ENCODE measurements at regions not wholly inside any gene's neighbourhood (a gene's known extent, or its start where the extent isn't known, plus 50 kb on each side); places are given as distances from the start of the nearest gene placed in this dataset.

DNA sequence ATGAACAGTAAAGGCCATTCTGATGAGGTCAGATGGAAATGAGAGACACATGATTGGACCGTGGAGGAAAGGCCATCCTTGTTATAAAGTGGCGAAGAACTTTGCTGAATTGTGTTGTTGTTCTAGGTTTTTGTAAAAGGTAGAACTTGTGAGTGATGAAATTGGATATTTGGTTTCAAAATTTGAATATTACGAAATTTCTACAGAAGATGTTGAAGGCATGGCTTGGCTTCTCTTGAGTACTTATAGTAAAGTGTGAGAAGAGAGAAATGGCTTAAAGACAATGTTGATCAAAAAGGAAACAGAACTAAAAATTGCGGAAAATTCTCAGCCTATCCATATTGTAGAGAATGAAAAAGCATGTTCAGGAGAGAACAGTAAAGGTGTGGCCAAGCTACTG lies 166.6 kb upstream of the S1PR3 start:
- TF ChIP-seq, protein P1, sequence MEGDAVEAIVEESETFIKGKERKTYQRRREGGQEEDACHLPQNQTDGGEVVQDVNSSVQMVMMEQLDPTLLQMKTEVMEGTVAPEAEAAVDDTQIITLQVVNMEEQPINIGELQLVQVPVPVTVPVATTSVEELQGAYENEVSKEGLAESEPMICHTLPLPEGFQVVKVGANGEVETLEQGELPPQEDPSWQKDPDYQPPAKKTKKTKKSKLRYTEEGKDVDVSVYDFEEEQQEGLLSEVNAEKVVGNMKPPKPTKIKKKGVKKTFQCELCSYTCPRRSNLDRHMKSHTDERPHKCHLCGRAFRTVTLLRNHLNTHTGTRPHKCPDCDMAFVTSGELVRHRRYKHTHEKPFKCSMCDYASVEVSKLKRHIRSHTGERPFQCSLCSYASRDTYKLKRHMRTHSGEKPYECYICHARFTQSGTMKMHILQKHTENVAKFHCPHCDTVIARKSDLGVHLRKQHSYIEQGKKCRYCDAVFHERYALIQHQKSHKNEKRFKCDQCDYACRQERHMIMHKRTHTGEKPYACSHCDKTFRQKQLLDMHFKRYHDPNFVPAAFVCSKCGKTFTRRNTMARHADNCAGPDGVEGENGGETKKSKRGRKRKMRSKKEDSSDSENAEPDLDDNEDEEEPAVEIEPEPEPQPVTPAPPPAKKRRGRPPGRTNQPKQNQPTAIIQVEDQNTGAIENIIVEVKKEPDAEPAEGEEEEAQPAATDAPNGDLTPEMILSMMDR (IDR thresholded peaks at IDR 0.05): no peak
- no peaks in the 10 kb centered on the region for H3K36me3 Mint-ChIP-seq
- no peak overlapping the region for H3K27ac Mint-ChIP-seq
- peaks cover 0 to 6% of the 10 kb centered on the region in 2 donors for H3K9me3 ChIP-seq (replicated peaks in 1 of 2; ENCODE audit: control insufficient read depth in 1 of 2, insufficient read depth in 1 of 2, low read length in 2 of 2)
- H3K4me2 ChIP-seq (replicated peaks; ENCODE audit: extremely low read depth, low read length, poor library complexity, severe bottlenecking): no peak overlapping the region
- no peaks in the 10 kb centered on the region for H3K79me2 ChIP-seq (ENCODE audit: insufficient read depth, low read length)
- 80% methylated on average over 2 of the region's 4 CpGs for WGBS (ENCODE audit: insufficient coverage)
- no peak overlapping the region for H2AFZ ChIP-seq (ENCODE audit: insufficient read depth, low read depth, low read length, poor library complexity, severe bottlenecking)
- H3K4me3 Mint-ChIP-seq: peak overlapping the region in 1 of 2 donors; percentile 53
- no peak overlapping the region for H3K4me3 ChIP-seq (replicated peaks in 1 of 3; ENCODE audit: low read depth in 2 of 3, low read length in 3 of 3)
- no peak overlapping the region for H3K9ac ChIP-seq (ENCODE audit: insufficient read depth, low read length, poor library complexity, severe bottlenecking)
- peaks cover 15% of the 10 kb centered on the region for H3K4me1 Mint-ChIP-seq
- H3K9me3 Mint-ChIP-seq: peaks cover 0 to 21% (median 7%) of the 10 kb centered on the region in 7 donors
- H3K27me3 Mint-ChIP-seq (ENCODE audit: low read depth in 3 of 3): peaks cover 66 to 86% (median 76%) of the 10 kb centered on the region in 3 donors
- peaks cover 55 to 87% of the 10 kb centered on the region in 2 donors for H3K27me3 ChIP-seq (ENCODE audit: control insufficient read depth in 2 of 2, insufficient read depth in 2 of 2, low read length in 2 of 2)
- H3K36me3 ChIP-seq (replicated peaks in 1 of 2; ENCODE audit: control insufficient read depth in 1 of 2, insufficient read depth in 2 of 2, low read length in 2 of 2): no peaks in the 10 kb centered on the region
- intact Hi-C loops (cut with micrococcal nuclease): no loop called here
- H3K4me1 ChIP-seq (ENCODE audit: control insufficient read depth in 1 of 2, insufficient read depth in 2 of 2, low read length in 2 of 2): peaks cover 10 to 11% of the 10 kb centered on the region in 2 donors
- DNase-seq: peak in 1 of 3 donors; percentile 20
- no peak overlapping the region for H3K27ac ChIP-seq (ENCODE audit: low read depth in 1 of 2, low read length in 2 of 2)
- H4K20me1 ChIP-seq (ENCODE audit: insufficient read depth, low read length): no peaks in the 10 kb centered on the region

DNA sequence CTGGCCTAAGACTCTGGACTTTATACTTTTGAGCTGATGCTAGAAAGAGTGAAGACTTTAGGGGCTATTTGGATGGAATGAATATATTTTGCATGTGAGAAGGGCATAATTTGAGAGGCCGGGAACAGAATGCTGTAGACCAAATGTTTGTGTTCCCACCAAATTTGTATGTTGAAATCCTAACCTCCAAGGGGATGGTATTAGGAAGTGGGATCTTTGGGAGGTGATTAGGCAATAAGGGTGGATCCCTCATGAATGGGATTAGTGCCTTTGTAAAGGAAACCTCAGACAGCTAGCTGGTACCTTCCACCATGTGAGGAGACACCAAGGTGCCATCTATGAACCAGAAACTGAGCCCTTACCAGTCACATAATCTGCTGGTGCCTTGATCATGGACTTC lies 165.1 kb upstream of the S1PR3 start:
- Histone ChIP-seq H3K9me3 (replicated peaks in 1 of 2; ENCODE audit: control insufficient read depth in 1 of 2, insufficient read depth in 1 of 2, low read length in 2 of 2) (peaks cover 0 to 6% of the 10 kb centered on the region in 2 donors), H3K79me2 (ENCODE audit: insufficient read depth, low read length) (no peaks in the 10 kb centered on the region), H3K36me3 (replicated peaks in 1 of 2; ENCODE audit: control insufficient read depth in 1 of 2, insufficient read depth in 2 of 2, low read length in 2 of 2) (no peaks in the 10 kb centered on the region), H3K9ac (ENCODE audit: insufficient read depth, low read length, poor library complexity, severe bottlenecking) (no peak overlapping the region), H2AFZ (ENCODE audit: insufficient read depth, low read depth, low read length, poor library complexity, severe bottlenecking) (no peak overlapping the region), H4K20me1 (ENCODE audit: insufficient read depth, low read length) (no peaks in the 10 kb centered on the region), H3K4me1 (ENCODE audit: control insufficient read depth in 1 of 2, insufficient read depth in 2 of 2, low read length in 2 of 2) (peaks cover 10 to 11% of the 10 kb centered on the region in 2 donors), H3K4me2 (replicated peaks; ENCODE audit: extremely low read depth, low read length, poor library complexity, severe bottlenecking) (no peak overlapping the region), H3K4me3 (replicated peaks in 1 of 3; ENCODE audit: low read depth in 2 of 3, low read length in 3 of 3) (no peak overlapping the region), H3K27ac (ENCODE audit: low read depth in 1 of 2, low read length in 2 of 2) (no peak overlapping the region), H3K27me3 (ENCODE audit: control insufficient read depth in 2 of 2, insufficient read depth in 2 of 2, low read length in 2 of 2) (peaks cover 65 to 96% of the 10 kb centered on the region in 2 donors)
- H3K27me3 Mint-ChIP-seq (ENCODE audit: low read depth in 3 of 3): peaks cover 81 to 93% (median 86%) of the 10 kb centered on the region in 3 donors
- no peak for DNase-seq
- TF ChIP-seq, protein P1 (IDR thresholded peaks at IDR 0.05): no peak
- H3K4me1 Mint-ChIP-seq: peaks cover 15% of the 10 kb centered on the region
- H3K27ac Mint-ChIP-seq: no peak overlapping the region
- H3K4me3 Mint-ChIP-seq: peak overlapping the region in 1 of 2 donors; percentile 65
- 100% methylated on average over 1 of the region's 1 CpG for whole genome bisulfite sequencing (ENCODE audit: insufficient coverage)
- intact Hi-C loops (cut with micrococcal nuclease): no loop called here
- peaks cover 0 to 14% (median 7%) of the 10 kb centered on the region in 7 donors for H3K9me3 Mint-ChIP-seq
- no peaks in the 10 kb centered on the region for H3K36me3 Mint-ChIP-seq

Data from CD14-positive monocyte (primary cell).